Astrocyte (in vitro differentiated cells and primary cell): ENCODE measurements at regions not wholly inside any gene's neighbourhood (a gene's known extent, or its start where the extent isn't known, plus 50 kb on each side); places are given as distances from the start of the nearest gene placed in this dataset.

Experiments
- DNase-seq: peaks from one replicate; pipeline ENCODE4 v3.0.0-alpha.2; 2010; ENCODE audit warnings: low read depth
- FAIRE-seq: peaks from 2 replicates; lab custom pipeline; 2011; peaks lifted over from hg19 to GRCh38; lab: Jason Lieb, UNC
- H2AFZ ChIP-seq: 2 replicates; pipeline ENCODE4 v1.6.0; 2012; ENCODE audit warnings: low read depth, low read length, inconsistent platforms
- H3K27ac ChIP-seq: 2 replicates; pipeline ENCODE4 v1.5.1; 2011; ENCODE audit warnings: low read depth, low read length, inconsistent platforms
- H3K27me3 ChIP-seq: 2 replicates; pipeline ENCODE4 v1.6.0; 2011; ENCODE audit warnings: low read length, inconsistent platforms; ENCODE audit not compliant: insufficient read depth
- H3K36me3 ChIP-seq: 2 replicates; pipeline ENCODE4 v1.5.1; 2011; ENCODE audit warnings: low read length, inconsistent platforms; ENCODE audit not compliant: insufficient read depth
- H3K4me1 ChIP-seq: 2 replicates; pipeline ENCODE4 v1.5.1; 2011; ENCODE audit warnings: low read length, inconsistent platforms; ENCODE audit not compliant: insufficient read depth
- H3K4me2 ChIP-seq: 2 replicates; pipeline ENCODE4 v1.6.0; 2012; ENCODE audit warnings: low read length, inconsistent platforms
- H3K4me3 ChIP-seq: 2 replicates; pipeline ENCODE4 v1.5.1; 2011; ENCODE audit warnings: low read depth, mild to moderate bottlenecking, low read length, inconsistent platforms; ENCODE audit not compliant: insufficient read depth
- H3K79me2 ChIP-seq: 2 replicates; pipeline ENCODE4 v1.6.0; 2012; ENCODE audit warnings: mild to moderate bottlenecking, low read length, inconsistent platforms; ENCODE audit not compliant: insufficient read depth
- H3K9ac ChIP-seq: 2 replicates; pipeline ENCODE4 v1.6.0; 2012; ENCODE audit warnings: mild to moderate bottlenecking, low read length, inconsistent platforms
- H3K9me3 ChIP-seq: 2 replicates; pipeline ENCODE4 v1.5.1; 2012; ENCODE audit warnings: low read depth, mild to moderate bottlenecking, low read length, inconsistent platforms; ENCODE audit not compliant: insufficient read depth
- H4K20me1 ChIP-seq: 2 replicates; pipeline ENCODE4 v1.6.0; 2012; ENCODE audit warnings: low read length, inconsistent platforms; ENCODE audit not compliant: insufficient read depth
- H3K27ac Mint-ChIP-seq: one replicate; pipeline ENCODE4 v1.8.0; 2021; ENCODE audit warnings: mild to moderate bottlenecking, mixed read lengths; ENCODE audit not compliant: unreplicated experiment
- H3K27me3 Mint-ChIP-seq: one replicate; pipeline ENCODE4 v1.8.0; 2021; ENCODE audit warnings: low read depth, mixed read lengths; ENCODE audit not compliant: unreplicated experiment
- H3K36me3 Mint-ChIP-seq: one replicate; pipeline ENCODE4 v1.8.0; 2021; ENCODE audit warnings: low read depth, mixed read lengths; ENCODE audit not compliant: unreplicated experiment
- H3K4me1 Mint-ChIP-seq: one replicate; pipeline ENCODE4 v1.8.0; 2021; ENCODE audit warnings: low read depth, mixed read lengths; ENCODE audit not compliant: unreplicated experiment
- H3K4me3 Mint-ChIP-seq: one replicate; pipeline ENCODE4 v1.8.0; 2021; ENCODE audit warnings: mild to moderate bottlenecking, moderate library complexity, mixed read lengths; ENCODE audit not compliant: unreplicated experiment
- H3K9me3 Mint-ChIP-seq: one replicate; pipeline ENCODE4 v1.8.0; 2021; ENCODE audit warnings: mild to moderate bottlenecking, mixed read lengths; ENCODE audit not compliant: unreplicated experiment
- EZH2 ChIP-seq: IDR thresholded peaks from 2 replicates; pipeline ENCODE4 v1.6.1; 2012; ENCODE audit warnings: mild to moderate bottlenecking, low read length, inconsistent platforms; ENCODE audit not compliant: insufficient read depth
- TF ChIP-seq, protein P1 (sequence below): IDR thresholded peaks from 2 replicates; pipeline ENCODE4 v1.5.1; 2011; ENCODE audit warnings: low read depth, mild to moderate bottlenecking, inconsistent platforms, low read length, moderate library complexity; ENCODE audit not compliant: insufficient read depth

DNA sequence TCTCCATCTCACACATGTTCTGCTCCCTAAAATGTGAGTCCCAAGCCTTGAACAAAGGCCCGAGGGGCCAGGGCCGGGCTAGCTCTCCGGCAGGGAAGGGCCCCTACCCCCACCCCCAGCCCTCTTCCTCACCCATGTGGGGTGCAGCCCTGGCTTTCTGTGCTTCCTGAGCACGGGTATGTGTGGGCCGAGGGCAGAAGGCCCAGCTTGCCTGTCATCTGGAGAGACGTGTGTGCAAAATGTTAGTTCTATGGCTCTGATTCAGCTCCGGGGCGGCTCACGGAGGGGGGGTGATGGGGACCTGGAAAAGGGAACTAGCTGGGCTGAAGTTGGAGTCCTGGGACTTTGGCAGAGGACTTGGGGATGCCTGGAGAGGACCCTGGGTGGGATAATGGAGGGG is 90.3 kb upstream of the ARAP3 start:
- Mint-ChIP-seq H3K4me1 (peaks cover 9% of the 10 kb centered on the region), H3K27me3 (peaks cover 41% of the 10 kb centered on the region), H3K9me3 (peaks cover 4% of the 10 kb centered on the region), H3K4me3 (no peak overlapping the region), H3K36me3 (no peaks in the 10 kb centered on the region), H3K27ac (no peak overlapping the region)
- Histone ChIP-seq H3K27ac (no peak overlapping the region), H4K20me1 (no peaks in the 10 kb centered on the region), H3K9me3 (no peaks in the 10 kb centered on the region), H3K79me2 (no peaks in the 10 kb centered on the region), H3K4me3 (no peak overlapping the region), H2AFZ (no peak overlapping the region), H3K27me3 (peaks cover 2% of the 10 kb centered on the region), H3K9ac (no peak overlapping the region), H3K4me1 (no peaks in the 10 kb centered on the region), H3K4me2 (no peak overlapping the region), H3K36me3 (no peaks in the 10 kb centered on the region)
- TF ChIP-seq, protein P1, sequence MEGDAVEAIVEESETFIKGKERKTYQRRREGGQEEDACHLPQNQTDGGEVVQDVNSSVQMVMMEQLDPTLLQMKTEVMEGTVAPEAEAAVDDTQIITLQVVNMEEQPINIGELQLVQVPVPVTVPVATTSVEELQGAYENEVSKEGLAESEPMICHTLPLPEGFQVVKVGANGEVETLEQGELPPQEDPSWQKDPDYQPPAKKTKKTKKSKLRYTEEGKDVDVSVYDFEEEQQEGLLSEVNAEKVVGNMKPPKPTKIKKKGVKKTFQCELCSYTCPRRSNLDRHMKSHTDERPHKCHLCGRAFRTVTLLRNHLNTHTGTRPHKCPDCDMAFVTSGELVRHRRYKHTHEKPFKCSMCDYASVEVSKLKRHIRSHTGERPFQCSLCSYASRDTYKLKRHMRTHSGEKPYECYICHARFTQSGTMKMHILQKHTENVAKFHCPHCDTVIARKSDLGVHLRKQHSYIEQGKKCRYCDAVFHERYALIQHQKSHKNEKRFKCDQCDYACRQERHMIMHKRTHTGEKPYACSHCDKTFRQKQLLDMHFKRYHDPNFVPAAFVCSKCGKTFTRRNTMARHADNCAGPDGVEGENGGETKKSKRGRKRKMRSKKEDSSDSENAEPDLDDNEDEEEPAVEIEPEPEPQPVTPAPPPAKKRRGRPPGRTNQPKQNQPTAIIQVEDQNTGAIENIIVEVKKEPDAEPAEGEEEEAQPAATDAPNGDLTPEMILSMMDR: no peak
- TF ChIP-seq EZH2: no peak
- DNase-seq (no peak), FAIRE-seq (no peak)

DNA sequence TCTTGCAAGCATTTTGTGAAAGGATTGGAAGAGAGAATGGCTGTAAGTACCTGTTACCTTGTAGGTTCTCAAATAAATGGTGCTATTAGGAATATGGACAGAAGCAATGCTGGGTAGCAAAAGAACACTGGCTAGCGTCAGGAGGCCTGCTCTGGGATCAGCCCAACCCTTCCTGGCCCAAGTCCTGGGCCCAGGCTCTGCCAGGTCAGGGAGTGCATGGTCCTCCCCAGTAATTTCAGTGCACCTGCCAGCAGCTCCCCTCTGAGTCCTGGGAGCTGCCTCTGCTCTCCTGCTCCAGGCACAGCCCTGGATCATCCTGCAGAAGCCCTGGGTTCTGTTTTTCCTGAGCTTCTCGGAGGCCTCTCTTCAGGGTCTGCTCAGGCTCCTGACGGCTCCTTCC is 89.5 kb upstream of the ARAP3 start:
- H3K27ac ChIP-seq: no peak overlapping the region
- H3K4me1 Mint-ChIP-seq: peaks cover 9% of the 10 kb centered on the region
- DNase-seq (no peak), FAIRE-seq (no peak)
- H3K9me3 Mint-ChIP-seq: peaks cover 4% of the 10 kb centered on the region
- no peaks in the 10 kb centered on the region for H3K79me2 ChIP-seq
- no peaks in the 10 kb centered on the region for H3K36me3 ChIP-seq
- no peaks in the 10 kb centered on the region for H3K36me3 Mint-ChIP-seq
- H3K27ac Mint-ChIP-seq: no peak overlapping the region
- no peaks in the 10 kb centered on the region for H3K4me1 ChIP-seq
- H2AFZ ChIP-seq: no peak overlapping the region
- peaks cover 2% of the 10 kb centered on the region for H3K27me3 ChIP-seq
- H3K9ac ChIP-seq: no peak overlapping the region
- H3K4me3 Mint-ChIP-seq: no peak overlapping the region
- H3K27me3 Mint-ChIP-seq: peaks cover 45% of the 10 kb centered on the region
- H3K9me3 ChIP-seq: no peaks in the 10 kb centered on the region
- no peak overlapping the region for H3K4me3 ChIP-seq
- no peak for TF ChIP-seq EZH2
- TF ChIP-seq, protein P1: no peak
- H3K4me2 ChIP-seq: no peak overlapping the region
- no peaks in the 10 kb centered on the region for H4K20me1 ChIP-seq

DNA sequence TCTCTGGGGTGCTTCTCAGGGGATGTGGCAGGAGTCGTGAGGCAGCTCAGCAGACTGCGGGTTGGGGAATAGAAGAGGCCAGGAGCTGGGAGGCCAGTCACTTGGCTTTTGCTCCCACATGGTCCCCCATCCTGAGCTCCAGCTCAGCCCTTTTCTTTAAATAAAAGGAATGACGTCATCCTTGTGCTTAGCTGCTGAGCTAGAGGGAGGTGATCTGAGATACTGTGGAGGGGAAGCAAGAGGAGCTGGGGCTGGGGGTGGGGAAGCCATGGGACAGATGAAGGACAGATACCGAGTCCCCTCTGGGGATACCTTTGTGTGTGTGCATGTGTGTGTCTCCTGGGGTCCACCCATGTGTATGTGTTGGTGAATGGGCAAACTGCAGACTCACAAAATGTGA is 89.0 kb upstream of the ARAP3 start:
- H3K27me3 Mint-ChIP-seq: peaks cover 50% of the 10 kb centered on the region
- H3K27me3 ChIP-seq: peaks cover 2% of the 10 kb centered on the region
- H3K9me3 ChIP-seq: no peaks in the 10 kb centered on the region
- peaks cover 4% of the 10 kb centered on the region for H3K9me3 Mint-ChIP-seq
- no peak overlapping the region for H3K27ac ChIP-seq
- no peaks in the 10 kb centered on the region for H3K36me3 ChIP-seq
- no peak overlapping the region for H3K4me3 ChIP-seq
- FAIRE-seq: no peak
- no peak overlapping the region for H3K4me2 ChIP-seq
- no peaks in the 10 kb centered on the region for H4K20me1 ChIP-seq
- H3K27ac Mint-ChIP-seq: no peak overlapping the region
- DNase-seq: no peak
- no peak for TF ChIP-seq EZH2
- TF ChIP-seq, protein P1: no peak
- no peak overlapping the region for H3K9ac ChIP-seq
- no peaks in the 10 kb centered on the region for H3K36me3 Mint-ChIP-seq
- H3K4me1 ChIP-seq: no peaks in the 10 kb centered on the region
- no peak overlapping the region for H2AFZ ChIP-seq
- peaks cover 9% of the 10 kb centered on the region for H3K4me1 Mint-ChIP-seq
- no peaks in the 10 kb centered on the region for H3K79me2 ChIP-seq
- no peak overlapping the region for H3K4me3 Mint-ChIP-seq
